Panc1 (cell line): ENCODE measurements at regions not wholly inside any gene's neighbourhood (a gene's known extent, or its start where the extent isn't known, plus 50 kb on each side); places are given as distances from the start of the nearest gene placed in this dataset.

Source experiments
- CTCF ChIP-seq: fragments of 450-650 bp; IDR thresholded peaks from 2 replicates; pipeline ENCODE4 v1.5.1; 2017; ENCODE audit warnings: mild to moderate bottlenecking
- POLR2AphosphoS5 ChIP-seq: IDR thresholded peaks from 2 replicates; pipeline ENCODE4 v1.6.1; 2012; ENCODE audit warnings: mild to moderate bottlenecking, low read depth, low read length, moderate library complexity
- REST ChIP-seq, 2 experiments: IDR thresholded peaks; 2 replicates each; pipeline ENCODE4 v1.6.1; 2011 to 2012; ENCODE audit warnings: low read depth in 2 of 2, control low read depth in 1 of 2, low read length in 1 of 2, mild to moderate bottlenecking in 1 of 2, moderate library complexity in 1 of 2; ENCODE audit not compliant: insufficient read depth in 1 of 2
- SIN3A ChIP-seq: IDR thresholded peaks from 2 replicates; pipeline ENCODE4 v1.6.1; 2012; ENCODE audit warnings: low read depth, mild to moderate bottlenecking, low read length, moderate library complexity, borderline replicate concordance; ENCODE audit not compliant: insufficient read depth
- TCF7L2 ChIP-seq: IDR thresholded peaks from 2 replicates; pipeline ENCODE4 v1.6.1; 2011; ENCODE audit warnings: mild to moderate bottlenecking, low read depth, low read length, inconsistent platforms

DNA sequence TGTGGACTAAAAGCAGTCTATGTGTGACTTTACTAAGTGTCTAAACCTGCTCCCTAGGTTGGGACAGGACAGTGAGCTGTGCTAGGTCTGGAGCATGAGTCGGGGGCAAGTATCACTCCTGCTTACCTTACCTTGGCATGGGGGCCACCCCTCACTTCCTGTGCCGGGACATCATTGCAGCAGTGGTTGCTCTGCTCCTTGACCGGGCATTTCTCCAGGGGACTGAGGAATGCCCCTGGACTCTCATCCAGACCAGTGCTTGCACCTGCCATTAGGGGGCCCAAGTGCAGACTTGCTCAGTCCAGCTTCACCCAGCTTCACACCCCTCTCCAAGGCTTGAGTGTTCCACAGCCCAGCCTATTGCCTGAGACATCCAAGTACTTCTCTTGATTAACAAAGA is 84.7 kb upstream of the NELL2 start:
- TF ChIP-seq CTCF (no peak), SIN3A (no peak), POLR2AphosphoS5 (no peak), REST (IDR thresholded peaks at IDR 0.05; ENCODE audit: insufficient read depth in 1 of 2, low read depth in 2 of 2, low read length in 1 of 2) (no peak), TCF7L2 (no peak)
